Keratinocyte (primary cell): ENCODE measurements at regions not wholly inside any gene's neighbourhood (a gene's known extent, or its start where the extent isn't known, plus 50 kb on each side); places are given as distances from the start of the nearest gene placed in this dataset.

Experiments
- DNase-seq: peaks from one replicate; pipeline ENCODE4 v3.0.0-alpha.2; 2011; ENCODE audit warnings: low read depth, missing footprints, low spot score
- FAIRE-seq: peaks from 2 replicates; lab custom pipeline; 2011; peaks lifted over from hg19 to GRCh38; lab: Jason Lieb, UNC
- H2AFZ ChIP-seq: 2 replicates; pipeline ENCODE4 v1.6.0; 2012; ENCODE audit warnings: low read length, control low read depth, inconsistent platforms; ENCODE audit not compliant: control insufficient read depth
- H3K27ac ChIP-seq: 2 replicates; pipeline ENCODE4 v1.5.1; 2011; ENCODE audit warnings: low read length; ENCODE audit not compliant: control insufficient read depth, insufficient read depth
- H3K27me3 ChIP-seq: 3 replicates; pipeline ENCODE4 v1.6.0; 2011; ENCODE audit warnings: low read length; ENCODE audit not compliant: control insufficient read depth, insufficient read depth; ENCODE audit errors: extremely low read depth
- H3K36me3 ChIP-seq, 2 experiments: 2 replicates in 1 of 2; 3 replicates in 1 of 2; pipeline ENCODE4 v1.5.1; 2011; ENCODE audit warnings: low read length in 2 of 2, mild to moderate bottlenecking in 1 of 2; ENCODE audit not compliant: control insufficient read depth in 2 of 2, insufficient read depth in 2 of 2; ENCODE audit errors: extremely low read depth in 1 of 2
- H3K4me1 ChIP-seq: 3 replicates; pipeline ENCODE4 v1.5.1; 2011; ENCODE audit warnings: low read length; ENCODE audit not compliant: control insufficient read depth, insufficient read depth; ENCODE audit errors: extremely low read depth
- H3K4me2 ChIP-seq: 3 replicates; pipeline ENCODE4 v1.6.0; 2011; ENCODE audit warnings: low read depth, low read length; ENCODE audit not compliant: control insufficient read depth, insufficient read depth; ENCODE audit errors: extremely low read depth
- H3K4me3 ChIP-seq, 3 experiments: fragments of 200-600 bp in 1 of 3; sonication (generic) in 1 of 3; 2 replicates in 2 of 3; 3 replicates in 1 of 3; pipeline ENCODE4 v1.5.1; 2011 to 2016; ENCODE audit warnings: low read length in 3 of 3, mild to moderate bottlenecking in 3 of 3, control low read depth in 2 of 3, inconsistent platforms in 1 of 3, low read depth in 1 of 3, mixed read lengths in 1 of 3, mixed run types in 1 of 3, moderate library complexity in 1 of 3; ENCODE audit not compliant: control insufficient read depth in 2 of 3, insufficient read depth in 2 of 3; ENCODE audit errors: extremely low read depth in 1 of 3
- H3K79me2 ChIP-seq: 2 replicates; pipeline ENCODE4 v1.6.0; 2012; ENCODE audit warnings: low read length; ENCODE audit not compliant: control insufficient read depth, insufficient read depth
- H3K9ac ChIP-seq: 3 replicates; pipeline ENCODE4 v1.6.0; 2011; ENCODE audit warnings: low read length; ENCODE audit not compliant: control insufficient read depth, insufficient read depth; ENCODE audit errors: extremely low read depth
- H3K9me1 ChIP-seq: 3 replicates; pipeline ENCODE4 v1.6.0; 2011; ENCODE audit warnings: low read length; ENCODE audit not compliant: control insufficient read depth, insufficient read depth; ENCODE audit errors: extremely low read depth
- H3K9me3 ChIP-seq: 2 replicates; pipeline ENCODE4 v1.5.1; 2012; ENCODE audit warnings: low read depth, low read length; ENCODE audit not compliant: control insufficient read depth
- H4K20me1 ChIP-seq: 3 replicates; pipeline ENCODE4 v1.6.0; 2011; ENCODE audit warnings: low read length; ENCODE audit not compliant: control insufficient read depth, insufficient read depth; ENCODE audit errors: extremely low read depth
- CTCF ChIP-seq, 3 experiments: IDR thresholded peaks in 1 of 3; conservative IDR thresholded peaks in 1 of 3; optimal IDR thresholded peaks in 1 of 3; 2 replicates in 2 of 3; 3 replicates in 1 of 3; pipeline versions ENCODE3 to v1.5.1; 2011; ENCODE audit warnings: low read length in 3 of 3, mild to moderate bottlenecking in 3 of 3, moderate library complexity in 2 of 3, control low read depth in 1 of 3, inconsistent platforms in 1 of 3; ENCODE audit not compliant: insufficient read depth in 2 of 3; ENCODE audit errors: extremely low read depth in 1 of 3
- EZH2 ChIP-seq: IDR thresholded peaks from one replicate; pipeline ENCODE4 v1.6.1; 2012; ENCODE audit warnings: inconsistent platforms, mild to moderate bottlenecking, low read length, moderate library complexity
- dilution Hi-C: fragments of 300-500 bp; cut with MboI; formaldehyde crosslinking; loops from one replicate; pipeline ENCODE4 v1.7.0; 2020; ENCODE audit warnings: low sequenced_read_pairs; ENCODE audit not compliant: extremely low pct_ligation_motif_present

GRCh38 chr4:180341926-180342325, 1901.3 kb upstream of the TENM3 start:
- dilution Hi-C loops = no loop called here
- H3K4me3 ChIP-seq = no peak overlapping the region
- no peak overlapping the region for H2AFZ ChIP-seq
- H3K9me1 ChIP-seq = no peaks in the 10 kb centered on the region
- H3K27me3 ChIP-seq = no peaks in the 10 kb centered on the region
- TF ChIP-seq CTCF (optimal IDR thresholded peaks at IDR 0.05 in 1 of 3, IDR thresholded peaks at IDR 0.05 in 1 of 3, conservative IDR thresholded peaks at IDR 0.05 in 1 of 3; ENCODE audit: extremely low read depth in 1 of 3, insufficient read depth in 2 of 3, low read length in 3 of 3) (no peak), EZH2 (no peak)
- no peak overlapping the region for H3K4me2 ChIP-seq
- H3K79me2 ChIP-seq = no peaks in the 10 kb centered on the region
- no peaks in the 10 kb centered on the region for H3K9me3 ChIP-seq
- FAIRE-seq = no peak
- H3K4me1 ChIP-seq = no peaks in the 10 kb centered on the region
- no peaks in the 10 kb centered on the region for H3K36me3 ChIP-seq
- H3K27ac ChIP-seq = no peak overlapping the region
- H4K20me1 ChIP-seq = no peaks in the 10 kb centered on the region
- H3K9ac ChIP-seq = no peak overlapping the region
- DNase-seq = no peak

- dilution Hi-C loops = no loop called here
- FAIRE-seq = no peak
- TF ChIP-seq CTCF (optimal IDR thresholded peaks at IDR 0.05 in 1 of 3, IDR thresholded peaks at IDR 0.05 in 1 of 3, conservative IDR thresholded peaks at IDR 0.05 in 1 of 3; ENCODE audit: extremely low read depth in 1 of 3, insufficient read depth in 2 of 3, low read length in 3 of 3) (no peak), EZH2 (no peak)
These were observed 1892.3 kb upstream of the TENM3 start for GRCh38 chr4:180350901-180351300.

More at GRCh38 chr4:180350901-180351300, 1892.3 kb upstream of the TENM3 start:
- Histone ChIP-seq H3K36me3 (no peaks in the 10 kb centered on the region), H3K4me2 (no peak overlapping the region), H3K79me2 (no peaks in the 10 kb centered on the region), H2AFZ (no peak overlapping the region), H3K27me3 (no peaks in the 10 kb centered on the region), H3K9ac (no peak overlapping the region), H3K9me3 (no peaks in the 10 kb centered on the region), H4K20me1 (no peaks in the 10 kb centered on the region), H3K4me1 (no peaks in the 10 kb centered on the region), H3K9me1 (no peaks in the 10 kb centered on the region), H3K27ac (no peak overlapping the region), H3K4me3 (no peak overlapping the region)
- no peak for DNase-seq
